T-cell (primary cell): ENCODE measurements at regions not wholly inside any gene's neighbourhood (a gene's known extent, or its start where the extent isn't known, plus 50 kb on each side); places are given as distances from the start of the nearest gene placed in this dataset.
"Not testable (repeated sequence)": the region's sequence is repeated elsewhere in the genome, so short reads cannot be mapped to it uniquely, and the experiment has no call there.

ENCODE experiments used
- ATAC-seq, 4 experiments: fragments of 200-7000 bp in 3 of 4; fragments of 150-1000 bp in 1 of 4; cut with Tn5 transposase; replicated peaks in 1 of 4; 1 replicate in 3 of 4; 2 replicates in 1 of 4; pipeline ENCODE4 v1.10.0; 2021; ENCODE audit warnings: moderate library complexity in 3 of 4, mild to moderate bottlenecking in 2 of 4, moderate number of reproducible peaks in 1 of 4
- CTCF ChIA-PET, 2 donors: fragments of 300-600 bp; sonication (Branson Sonifier 250); formaldehyde crosslinking; loops; one replicate each; lab custom pipeline; 2022; ENCODE audit warnings: antibody characterized with exemption in 2 of 2; lab: Charles Lee
- POLR2A ChIA-PET, 2 donors: fragments of 300-600 bp; sonication (Branson Sonifier 250); formaldehyde crosslinking; loops; one replicate each; lab custom pipeline; 2022; ENCODE audit warnings: antibody characterized with exemption in 2 of 2; lab: Charles Lee
- DNase-seq, 35 experiments: peaks; one replicate each; pipeline versions ENCODE4 v3.0.0 to v3.0.0-alpha.2; 2013 to 2023
- H3K27ac ChIP-seq: one replicate; pipeline ENCODE4 v1.5.1; 2013; ENCODE audit warnings: low read length
- H3K27me3 ChIP-seq, 2 experiments: replicated peaks in 1 of 2; 1 replicate in 1 of 2; 2 replicates in 1 of 2; pipeline versions ENCODE4 v1.6.1 to v1.7.0; 2013; ENCODE audit warnings: low read length in 1 of 2, mixed read lengths in 1 of 2; ENCODE audit not compliant: control insufficient read depth in 2 of 2, insufficient read depth in 2 of 2; ENCODE audit errors: extremely low read depth in 1 of 2
- H3K36me3 ChIP-seq, 2 donors: 1 replicate in 1 of 2; 2 replicates in 1 of 2; pipeline versions ENCODE4 v1.6.1 to v1.7.0; 2013; ENCODE audit warnings: low read length in 1 of 2; ENCODE audit not compliant: control insufficient read depth in 2 of 2, insufficient read depth in 1 of 2; ENCODE audit errors: extremely low read depth in 1 of 2
- H3K4me1 ChIP-seq, 2 experiments: 1 replicate in 1 of 2; 2 replicates in 1 of 2; pipeline versions ENCODE4 v1.6.1 to v1.7.0; 2013; ENCODE audit warnings: low read length in 2 of 2, mixed read lengths in 1 of 2; ENCODE audit not compliant: insufficient read depth in 2 of 2, control insufficient read depth in 1 of 2; ENCODE audit errors: extremely low read depth in 1 of 2
- H3K4me3 ChIP-seq, 2 donors: 1 replicate in 1 of 2; 2 replicates in 1 of 2; pipeline versions ENCODE4 v1.5.1 to v1.7.0; 2013; ENCODE audit warnings: mild to moderate bottlenecking in 2 of 2, low read length in 1 of 2, moderate library complexity in 1 of 2; ENCODE audit not compliant: control insufficient read depth in 1 of 2; ENCODE audit errors: extremely low read depth in 1 of 2
- H3K9me3 ChIP-seq: 2 replicates; pipeline ENCODE4 v1.7.0; 2013
- H3K27ac Mint-ChIP-seq, 2 donors: one replicate each; pipeline ENCODE4 v1.8.0; 2020 to 2021; ENCODE audit warnings: mild to moderate bottlenecking in 2 of 2, mixed read lengths in 2 of 2
- H3K27me3 Mint-ChIP-seq, 2 donors: one replicate each; pipeline ENCODE4 v1.8.0; 2021 to 2022; ENCODE audit warnings: mixed read lengths in 2 of 2
- H3K36me3 Mint-ChIP-seq: one replicate; pipeline ENCODE4 v1.8.0; 2021; ENCODE audit warnings: mixed read lengths
- H3K4me1 Mint-ChIP-seq, 3 donors: one replicate each; pipeline ENCODE4 v1.8.0; 2020 to 2022; ENCODE audit warnings: mixed read lengths in 3 of 3, mild to moderate bottlenecking in 1 of 3
- H3K4me3 Mint-ChIP-seq, 3 donors: one replicate each; pipeline ENCODE4 v1.8.0; 2020 to 2022; ENCODE audit warnings: mild to moderate bottlenecking in 3 of 3, mixed read lengths in 3 of 3, moderate library complexity in 3 of 3
- H3K9me3 Mint-ChIP-seq, 3 donors: one replicate each; pipeline ENCODE4 v1.8.0; 2020 to 2022; ENCODE audit warnings: mixed read lengths in 3 of 3
- WGBS: methylation state at CpG from one replicate; pipeline ENCODE4 v1.1.5; 2013; ENCODE audit warnings: missing lambda C conversion rate; ENCODE audit not compliant: insufficient coverage; 5-methylcytosine and 5-hydroxymethylcytosine counted together

DNA sequence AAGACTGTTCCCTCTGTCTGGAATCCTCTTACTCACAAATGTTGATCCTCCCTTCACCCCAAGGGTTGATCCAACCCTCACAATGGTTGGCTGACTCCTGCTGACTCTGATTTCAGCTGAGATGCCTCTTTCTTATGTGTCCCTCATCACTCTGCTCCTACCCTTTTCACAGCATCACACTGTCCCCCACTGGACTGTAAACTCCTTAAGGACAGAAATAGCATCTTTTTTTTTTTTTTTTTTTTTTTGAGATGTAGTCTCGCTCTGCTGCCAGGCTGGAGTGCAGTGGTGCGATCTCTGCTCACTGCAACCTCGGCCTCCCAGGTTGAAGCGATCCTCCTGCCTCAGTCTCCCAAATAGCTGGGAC lies 97.9 kb upstream of the SYT6 start:
- H3K36me3 Mint-ChIP-seq: no peaks in the 10 kb centered on the region

DNA sequence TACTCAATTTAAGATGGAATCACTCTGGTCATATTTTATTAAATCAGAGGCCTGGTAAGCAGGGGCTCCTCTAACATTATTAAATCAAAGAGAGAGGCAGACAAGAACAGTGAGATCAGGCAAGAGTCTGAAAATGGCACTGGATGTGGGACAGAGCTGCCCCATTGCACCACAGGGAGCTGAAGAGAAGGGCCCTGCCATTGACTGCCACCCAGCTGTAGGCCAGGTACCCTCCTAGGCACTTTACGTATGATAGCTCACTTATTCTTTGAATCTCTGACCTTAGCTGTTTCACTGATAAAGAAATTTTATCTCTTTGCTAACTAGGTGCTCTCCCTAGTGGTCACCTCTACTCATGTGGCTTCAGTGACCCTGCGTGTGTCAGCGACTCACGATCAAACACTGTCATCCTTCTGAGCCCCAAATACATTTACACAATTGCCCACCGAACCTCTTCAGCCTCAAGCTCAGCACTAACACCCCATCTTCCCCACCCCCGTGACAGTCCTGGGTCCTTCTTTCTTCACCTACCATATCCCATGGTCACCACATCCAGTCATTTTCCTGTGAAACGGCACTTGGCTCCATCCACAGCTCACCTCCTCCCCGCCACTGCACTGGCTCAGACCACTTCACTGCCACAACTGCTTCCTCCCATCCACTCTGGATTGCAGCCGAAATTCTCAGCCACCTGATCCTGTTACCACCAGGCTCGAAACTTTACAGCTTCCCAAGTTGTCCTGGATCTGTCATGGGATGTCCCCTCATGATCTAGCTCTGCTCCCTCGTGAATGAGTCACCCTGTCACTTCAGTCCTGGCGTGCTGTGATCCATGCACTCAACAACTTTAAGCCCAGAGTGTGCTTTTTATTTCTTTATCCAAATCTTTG lies 97.3 kb upstream of the SYT6 start:
- Histone ChIP-seq H3K9me3 (no peaks in the 10 kb centered on the region), H3K27ac (no peak overlapping the region)
- DNase-seq: no peak

More for the DNA sequence above, 97.9 kb upstream of the SYT6 start:
- Mint-ChIP-seq H3K27me3 (peaks cover 0 to 4% of the 10 kb centered on the region in 2 donors), H3K4me1 (peaks cover 0 to 8% (median 5%) of the 10 kb centered on the region in 3 donors), H3K27ac (no peak overlapping the region), H3K9me3 (peaks cover 6 to 13% (median 8%) of the 10 kb centered on the region in 3 donors), H3K4me3 (no peak overlapping the region)
- ChIA-PET CTCF (interaction anchor here in 1 of 2 donors (0.7 kb wide), 1 partner anchor 90 kb away, joined by 6 read pairs; no protein-coding TSS in a partner anchor), POLR2A (no interaction called here)
- no peak for ATAC-seq
- WGBS: no CpG with 5 or more reads among the region's 4 CpGs
- Histone ChIP-seq H3K9me3 (no peaks in the 10 kb centered on the region), H3K4me1 (no peaks in the 10 kb centered on the region), H3K36me3 (no peaks in the 10 kb centered on the region), H3K27me3 (peaks cover 0 to 2% of the 10 kb centered on the region in 2 experiments), H3K27ac (no peak overlapping the region), H3K4me3 (no peak overlapping the region)
- no peak for DNase-seq

DNA sequence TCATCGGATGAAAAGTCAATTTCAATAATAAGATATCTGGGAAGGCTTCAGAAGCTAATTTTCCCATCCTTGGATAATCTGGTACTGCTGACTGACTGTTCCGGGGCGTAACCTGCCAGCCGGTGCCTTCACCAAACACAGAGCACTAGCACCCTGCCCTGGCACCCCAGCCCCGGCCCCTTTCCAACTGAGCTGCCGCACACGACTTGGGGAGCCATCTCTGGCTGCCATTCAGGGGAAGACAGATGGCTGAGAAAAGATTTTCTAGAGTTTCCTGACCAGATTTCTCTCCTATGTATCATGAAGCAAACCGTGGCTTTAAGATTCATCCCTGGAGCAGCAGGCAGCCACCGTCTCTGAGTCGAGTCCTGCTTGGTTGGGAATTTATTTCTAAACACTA lies 96.0 kb upstream of the SYT6 start:
- no peak for DNase-seq
- no peak for ATAC-seq
- peaks cover 0 to 2% of the 10 kb centered on the region in 2 experiments for H3K27me3 ChIP-seq
- Mint-ChIP-seq H3K27me3 (peaks cover 0 to 4% of the 10 kb centered on the region in 2 donors), H3K4me1 (peaks cover 0 to 8% (median 5%) of the 10 kb centered on the region in 3 donors), H3K4me3 (no peak overlapping the region), H3K9me3 (peaks cover 0 to 8% (median 7%) of the 10 kb centered on the region in 3 donors), H3K27ac (no peak overlapping the region), H3K36me3 (no peaks in the 10 kb centered on the region)
- H3K4me1 ChIP-seq: no peaks in the 10 kb centered on the region
- POLR2A ChIA-PET: no interaction called here
- H3K36me3 ChIP-seq: no peaks in the 10 kb centered on the region
- H3K9me3 ChIP-seq: no peaks in the 10 kb centered on the region
- CTCF ChIA-PET: no interaction called here
- no peak overlapping the region for H3K27ac ChIP-seq
- WGBS: 92% methylated on average over 5 of the region's 10 CpGs
- H3K4me3 ChIP-seq: no peak overlapping the region

More for the DNA sequence above, 97.3 kb upstream of the SYT6 start:
- Mint-ChIP-seq H3K9me3 (peaks cover 6 to 13% (median 8%) of the 10 kb centered on the region in 3 donors), H3K27ac (no peak overlapping the region), H3K36me3 (no peaks in the 10 kb centered on the region), H3K4me3 (no peak overlapping the region), H3K27me3 (peaks cover 0 to 4% of the 10 kb centered on the region in 2 donors), H3K4me1 (peaks cover 0 to 8% (median 5%) of the 10 kb centered on the region in 3 donors)
- POLR2A ChIA-PET: no interaction called here
- H3K36me3 ChIP-seq: no peaks in the 10 kb centered on the region
- no peak for ATAC-seq
- 85% methylated on average over 10 of the region's 12 CpGs for WGBS
- CTCF ChIA-PET: interaction anchor here in 1 of 2 donors (0.5 to 0.6 kb wide), 2 partner anchors 30 to 299 kb away, joined by 3 read pairs; no protein-coding TSS in a partner anchor
- H3K27me3 ChIP-seq: peaks cover 0 to 2% of the 10 kb centered on the region in 2 experiments
- no peaks in the 10 kb centered on the region for H3K4me1 ChIP-seq
- no peak overlapping the region for H3K4me3 ChIP-seq

DNA sequence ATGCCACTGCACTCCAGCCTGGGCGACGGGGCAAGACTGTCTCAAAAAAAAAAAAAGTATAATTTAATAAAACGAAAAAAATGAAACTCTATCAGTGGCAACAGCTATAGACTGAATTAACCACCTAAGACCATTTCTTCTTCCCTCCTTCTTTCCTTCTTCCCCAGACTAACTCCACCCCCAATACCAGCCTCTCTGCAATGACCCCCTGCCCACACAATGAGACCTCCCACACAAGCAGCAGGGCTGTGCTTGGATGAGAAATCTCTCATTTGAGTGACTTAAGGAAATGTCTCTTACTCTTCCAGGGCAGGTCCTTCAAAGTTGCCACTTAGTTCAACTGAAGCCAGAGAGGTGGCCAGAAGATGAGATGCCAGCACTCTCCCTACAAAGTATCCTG lies 94.5 kb upstream of the SYT6 start:
- Mint-ChIP-seq H3K27me3 (peaks cover 3 to 8% of the 10 kb centered on the region in 2 donors), H3K27ac (no peak overlapping the region), H3K9me3 (peaks cover 3 to 6% (median 5%) of the 10 kb centered on the region in 3 donors), H3K4me1 (peaks cover 0 to 8% (median 5%) of the 10 kb centered on the region in 3 donors), H3K4me3 (no peak overlapping the region), H3K36me3 (peaks cover 3% of the 10 kb centered on the region)
- ChIA-PET POLR2A (no interaction called here), CTCF (no interaction called here)
- Histone ChIP-seq H3K4me3 (no peak overlapping the region), H3K36me3 (no peaks in the 10 kb centered on the region), H3K9me3 (no peaks in the 10 kb centered on the region), H3K27me3 (peaks cover 0 to 2% of the 10 kb centered on the region in 2 experiments), H3K27ac (no peak overlapping the region), H3K4me1 (no peaks in the 10 kb centered on the region)
- DNase-seq (no peak), ATAC-seq (no peak)
- no CpG with 5 or more reads among the region's 3 CpGs for WGBS

DNA sequence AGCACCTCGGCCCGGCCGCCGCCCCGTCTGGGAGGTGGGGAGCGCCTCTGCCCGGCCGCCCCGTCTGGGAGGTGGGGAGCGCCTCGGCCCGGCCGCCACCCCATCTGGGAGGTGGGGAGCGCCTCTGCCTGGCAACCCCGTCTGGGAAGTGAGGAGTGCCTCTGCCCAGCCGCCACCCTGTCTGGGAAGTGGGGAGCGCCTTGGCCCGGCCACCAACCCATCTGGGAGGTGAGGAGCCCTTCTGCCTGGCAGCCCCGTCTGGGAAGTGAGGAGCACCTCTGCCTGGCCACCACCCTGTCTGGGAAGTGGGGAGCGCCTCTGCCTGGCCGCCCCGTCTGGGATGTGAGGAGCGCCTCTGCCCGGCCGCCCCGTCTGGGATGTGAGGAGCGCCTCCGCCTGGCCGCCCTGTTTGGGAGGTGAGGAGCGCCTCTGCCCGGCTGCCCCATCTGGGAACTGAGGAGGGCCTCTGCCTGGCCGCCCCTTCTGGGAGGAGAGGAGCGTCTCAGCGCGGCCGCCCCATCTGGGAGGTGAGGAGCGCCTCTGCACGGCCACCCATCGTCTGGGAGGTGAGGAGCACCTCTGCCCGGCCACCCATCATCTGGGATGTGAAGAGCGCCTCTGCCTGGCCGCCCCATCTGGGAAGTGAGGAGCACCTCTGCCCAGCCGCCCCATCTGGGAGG lies 89.0 kb upstream of the SYT6 start:
- H3K4me3 ChIP-seq, ATAC-seq, CTCF ChIA-PET, POLR2A ChIA-PET, H3K4me1 ChIP-seq, H3K4me1 Mint-ChIP-seq, H3K36me3 ChIP-seq, H3K27me3 ChIP-seq, H3K9me3 ChIP-seq, H3K4me3 Mint-ChIP-seq, DNase-seq, H3K27ac ChIP-seq, H3K27ac Mint-ChIP-seq, H3K27me3 Mint-ChIP-seq, H3K36me3 Mint-ChIP-seq: not testable (repeated sequence)
- peaks cover 3 to 13% (median 11%) of the 10 kb centered on the region in 3 donors for H3K9me3 Mint-ChIP-seq
- 92% methylated on average over 29 of the region's 43 CpGs for WGBS

DNA sequence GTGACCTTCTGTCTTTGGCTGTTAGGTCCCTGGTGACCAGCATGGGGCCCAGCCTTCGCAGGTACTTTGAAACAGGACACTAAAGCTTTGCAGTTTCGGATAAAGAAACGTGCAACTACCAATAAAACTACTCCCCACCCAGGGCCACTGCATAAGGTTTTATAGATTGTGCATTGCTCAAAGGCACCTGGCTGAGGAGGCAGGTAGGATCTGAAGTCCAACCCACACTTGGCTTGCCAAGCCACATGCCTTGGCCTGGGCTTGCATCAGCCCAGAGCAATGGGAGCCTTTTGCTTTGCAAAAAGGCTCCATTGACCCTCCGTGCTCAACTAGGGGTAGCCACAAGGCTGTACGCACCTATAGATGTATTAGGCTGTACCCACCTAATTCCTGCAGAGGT lies 84.4 kb upstream of the SYT6 start:
- Mint-ChIP-seq H3K4me3 (no peak overlapping the region), H3K4me1 (peaks cover 7 to 13% (median 12%) of the 10 kb centered on the region in 3 donors), H3K27me3 (no peaks in the 10 kb centered on the region), H3K27ac (no peak overlapping the region), H3K36me3 (no peaks in the 10 kb centered on the region), H3K9me3 (peaks cover 0 to 7% (median 6%) of the 10 kb centered on the region in 3 donors)
- Histone ChIP-seq H3K27me3 (peaks cover 0 to 7% of the 10 kb centered on the region in 2 experiments), H3K4me1 (no peaks in the 10 kb centered on the region), H3K36me3 (no peaks in the 10 kb centered on the region), H3K27ac (no peak overlapping the region), H3K9me3 (no peaks in the 10 kb centered on the region), H3K4me3 (no peak overlapping the region)
- WGBS: no CpG with 5 or more reads among the region's 5 CpGs
- DNase-seq (no peak), ATAC-seq (no peak)
- CTCF ChIA-PET: no interaction called here
- POLR2A ChIA-PET: no interaction called here
